GM12892 (cell line): ENCODE measurements at regions not wholly inside any gene's neighbourhood (a gene's known extent, or its start where the extent isn't known, plus 50 kb on each side); places are given as distances from the start of the nearest gene placed in this dataset.

Experiments
- POLR2A ChIP-seq: IDR thresholded peaks from 2 replicates; pipeline ENCODE4 v1.6.1; 2011; ENCODE audit warnings: low read depth, low read length, control low read depth
- POLR2AphosphoS5 ChIP-seq: IDR thresholded peaks from 2 replicates; pipeline ENCODE4 v1.6.1; 2011; ENCODE audit warnings: low read depth, low read length, control low read depth

DNA sequence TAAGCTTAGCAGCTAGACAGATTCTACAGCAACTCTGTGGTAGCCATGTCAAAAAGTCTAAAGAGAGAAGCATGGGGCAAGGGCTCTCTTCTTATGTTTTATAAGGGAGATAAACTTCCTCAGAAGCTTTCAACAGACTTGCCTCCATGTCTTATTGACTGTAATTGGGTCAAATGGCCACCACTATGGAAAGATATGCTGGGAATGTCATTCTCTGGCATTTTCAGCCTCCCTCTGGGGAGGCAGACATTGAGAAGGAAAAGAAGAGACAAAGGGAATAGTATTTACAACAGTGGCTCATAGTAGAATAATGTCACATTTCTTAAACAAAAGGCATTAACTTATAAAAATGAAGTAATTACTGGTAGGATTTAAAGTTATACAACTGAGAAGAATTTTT, 1964.5 kb upstream of the PIK3C3 start:
- no peak for TF ChIP-seq POLR2AphosphoS5
- TF ChIP-seq POLR2A, result no peak
